GM21447 (cell line): ENCODE measurements at regions not wholly inside any gene's neighbourhood (a gene's known extent, or its start where the extent isn't known, plus 50 kb on each side); places are given as distances from the start of the nearest gene placed in this dataset.

ENCODE experiments used
- ATAC-seq: cut with Tn5 transposase; IDR thresholded peaks from one replicate; pipeline ENCODE4 v1.9.1; 2021; ENCODE audit not compliant: unreplicated experiment

- no peak for ATAC-seq
Observed at GRCh38 chr20:39107741-39108140, 145.6 kb downstream of the DHX35 start.

GRCh38 chr20:39106791-39107190, 144.6 kb downstream of the DHX35 start:
- no peak for ATAC-seq

GRCh38 chr20:39105551-39105950, 143.4 kb downstream of the DHX35 start:
- ATAC-seq = no peak

- ATAC-seq = no peak
Observed at GRCh38 chr20:39103732-39104131, 141.6 kb downstream of the DHX35 start.

- no peak for ATAC-seq
Observed at GRCh38 chr20:39103305-39103704, 141.2 kb downstream of the DHX35 start.

GRCh38 chr20:39101895-39102294, 139.8 kb downstream of the DHX35 start:
- ATAC-seq = no peak

- ATAC-seq = no peak
Observed at GRCh38 chr20:39100691-39101090, 138.5 kb downstream of the DHX35 start.

GRCh38 chr20:39097889-39098288, 135.7 kb downstream of the DHX35 start:
- no peak for ATAC-seq

- no peak for ATAC-seq
Observed at GRCh38 chr20:39095870-39096269, 133.7 kb downstream of the DHX35 start.

GRCh38 chr20:39094391-39094790, 132.2 kb downstream of the DHX35 start:
- no peak for ATAC-seq

GRCh38 chr20:39092733-39093410, 130.7 kb downstream of the DHX35 start:
- no peak for ATAC-seq

- no peak for ATAC-seq
Observed at GRCh38 chr20:39090906-39091305, 128.8 kb downstream of the DHX35 start.

- ATAC-seq = no peak
Observed at GRCh38 chr20:39089797-39090196, 127.7 kb downstream of the DHX35 start.
